Hepatocyte (in vitro differentiated cells): ENCODE measurements at regions not wholly inside any gene's neighbourhood (a gene's known extent, or its start where the extent isn't known, plus 50 kb on each side); places are given as distances from the start of the nearest gene placed in this dataset.
"Not testable (repeated sequence)": the region's sequence is repeated elsewhere in the genome, so short reads cannot be mapped to it uniquely, and the experiment has no call there.

ENCODE experiments used
- DNase-seq: peaks from one replicate; pipeline ENCODE4 v3.0.0-alpha.2; 2016; ENCODE audit warnings: low spot score
- H2AFZ ChIP-seq: fragments of 200-600 bp; sonication (generic); 2 replicates; pipeline ENCODE4 v1.6.0; 2016; ENCODE audit warnings: antibody characterized with exemption, mild to moderate bottlenecking
- H3K27ac ChIP-seq: fragments of 200-600 bp; sonication (generic); 2 replicates; pipeline ENCODE4 v1.5.1; 2016; ENCODE audit warnings: mild to moderate bottlenecking
- H3K27me3 ChIP-seq: fragments of 200-600 bp; sonication (generic); 2 replicates; pipeline ENCODE4 v1.6.1; 2016
- H3K36me3 ChIP-seq: fragments of 200-600 bp; sonication (generic); replicated peaks from 2 replicates; pipeline ENCODE4 v1.5.1; 2016; ENCODE audit warnings: low read depth; ENCODE audit not compliant: insufficient read depth
- H3K4me1 ChIP-seq: fragments of 200-600 bp; sonication (generic); 2 replicates; pipeline ENCODE4 v1.5.1; 2016; ENCODE audit warnings: mild to moderate bottlenecking, moderate library complexity; ENCODE audit not compliant: insufficient read depth
- H3K4me2 ChIP-seq: fragments of 200-600 bp; sonication (generic); 2 replicates; pipeline ENCODE4 v1.6.0; 2016
- H3K4me3 ChIP-seq: fragments of 200-600 bp; sonication (generic); 2 replicates; pipeline ENCODE4 v1.5.1; 2016; ENCODE audit warnings: mild to moderate bottlenecking
- H3K79me2 ChIP-seq: fragments of 200-600 bp; sonication (generic); 2 replicates; pipeline ENCODE4 v1.6.0; 2017; ENCODE audit warnings: mild to moderate bottlenecking
- H3K9me2 ChIP-seq: fragments of 200-600 bp; sonication (generic); replicated peaks from 2 replicates; pipeline ENCODE4 v1.6.0; 2017; ENCODE audit warnings: mild to moderate bottlenecking; ENCODE audit not compliant: insufficient read depth
- H3K9me3 ChIP-seq: fragments of 200-600 bp; sonication (generic); 2 replicates; pipeline ENCODE4 v1.5.1; 2016; ENCODE audit warnings: low read depth, mild to moderate bottlenecking
- H4K20me1 ChIP-seq: fragments of 200-600 bp; sonication (generic); 2 replicates; pipeline ENCODE4 v1.6.0; 2016; ENCODE audit warnings: mild to moderate bottlenecking; ENCODE audit not compliant: insufficient read depth, poor library complexity, severe bottlenecking
- CTCF ChIP-seq: fragments of 200-600 bp; sonication (generic); IDR thresholded peaks from 2 replicates; pipeline ENCODE4 v1.5.1; 2016; ENCODE audit warnings: antibody characterized with exemption, mild to moderate bottlenecking; ENCODE audit not compliant: poor library complexity
- EZH2 ChIP-seq: fragments of 200-600 bp; sonication (generic); IDR thresholded peaks from 2 replicates; pipeline ENCODE4 v1.6.1; 2016; ENCODE audit warnings: antibody characterized with exemption, mild to moderate bottlenecking, borderline replicate concordance
- EZH2phosphoT487 ChIP-seq: fragments of 200-600 bp; sonication (generic); IDR thresholded peaks from one replicate; pipeline ENCODE4 v1.6.1; 2018; ENCODE audit warnings: antibody characterized with exemption, mild to moderate bottlenecking, low read depth, moderate library complexity; ENCODE audit not compliant: unreplicated experiment, severe bottlenecking
- WGBS: methylation state at CpG from one replicate; pipeline ENCODE4 v1.1.6; 2016; ENCODE audit warnings: low lambda C conversion rate; ENCODE audit errors: missing lambda C conversion rate; 5-methylcytosine and 5-hydroxymethylcytosine counted together

GRCh38 chr3:196138482-196139254 lies 56.8 kb upstream of the TFRC start:
- Histone ChIP-seq H3K36me3 (no peaks in the 10 kb centered on the region), H3K4me2 (peak overlapping the region; percentile 1), H3K27ac (peak overlapping the region; percentile 63), H4K20me1 (no peaks in the 10 kb centered on the region), H2AFZ (no peak overlapping the region), H3K79me2 (no peaks in the 10 kb centered on the region), H3K4me1 (peaks cover 12% of the 10 kb centered on the region), H3K9me2 (no peaks in the 10 kb centered on the region), H3K27me3 (no peaks in the 10 kb centered on the region), H3K9me3 (no peaks in the 10 kb centered on the region), H3K4me3 (no peak overlapping the region)
- peak; percentile 42 for DNase-seq
- TF ChIP-seq EZH2phosphoT487 = no peak
- TF ChIP-seq CTCF = no peak
- TF ChIP-seq EZH2 = no peak
- 38% methylated on average over 12 of the region's 12 CpGs for WGBS

- peak overlapping the region; percentile 80 for H3K27ac ChIP-seq
- not testable (repeated sequence) for H3K79me2 ChIP-seq, H3K36me3 ChIP-seq, H3K4me2 ChIP-seq, H3K9me3 ChIP-seq, H2AFZ ChIP-seq, H3K9me2 ChIP-seq, DNase-seq, H3K27me3 ChIP-seq, H4K20me1 ChIP-seq, H3K4me3 ChIP-seq
- peaks cover 12% of the 10 kb centered on the region for H3K4me1 ChIP-seq
- 90% methylated on average over 9 of the region's 9 CpGs for WGBS
Measured at GRCh38 chr3:196136640-196136989, 54.7 kb upstream of the TFRC start.

GRCh38 chr3:196135693-196136639 lies 54.1 kb upstream of the TFRC start:
- no peaks in the 10 kb centered on the region for H3K79me2 ChIP-seq
- peaks cover 12% of the 10 kb centered on the region for H3K4me1 ChIP-seq
- no peaks in the 10 kb centered on the region for H3K36me3 ChIP-seq
- peak overlapping the region; percentile 80 for H3K27ac ChIP-seq
- H3K27me3 ChIP-seq = no peaks in the 10 kb centered on the region
- no peak for TF ChIP-seq EZH2phosphoT487
- no peak for TF ChIP-seq EZH2
- TF ChIP-seq CTCF = no peak
- WGBS = 61% methylated on average over 12 of the region's 12 CpGs
- H3K4me2 ChIP-seq = no peak overlapping the region
- H4K20me1 ChIP-seq = no peaks in the 10 kb centered on the region
- no peaks in the 10 kb centered on the region for H3K9me3 ChIP-seq
- H3K4me3 ChIP-seq = no peak overlapping the region
- peak; percentile 35 for DNase-seq
- H3K9me2 ChIP-seq = no peaks in the 10 kb centered on the region
- H2AFZ ChIP-seq = no peak overlapping the region

GRCh38 chr3:196134691-196135090 lies 52.8 kb upstream of the TFRC start:
- no peaks in the 10 kb centered on the region for H3K36me3 ChIP-seq
- TF ChIP-seq CTCF (no peak), EZH2phosphoT487 (no peak), EZH2 (no peak)
- no peaks in the 10 kb centered on the region for H3K9me2 ChIP-seq
- H4K20me1 ChIP-seq = no peaks in the 10 kb centered on the region
- no peaks in the 10 kb centered on the region for H3K27me3 ChIP-seq
- no peak overlapping the region for H3K4me2 ChIP-seq
- no peak overlapping the region for H3K4me3 ChIP-seq
- H3K4me1 ChIP-seq = peaks cover 12% of the 10 kb centered on the region
- H3K79me2 ChIP-seq = no peaks in the 10 kb centered on the region
- WGBS = 93% methylated on average over 7 of the region's 7 CpGs
- DNase-seq = no peak
- no peak overlapping the region for H3K27ac ChIP-seq
- H3K9me3 ChIP-seq = no peaks in the 10 kb centered on the region
- H2AFZ ChIP-seq = no peak overlapping the region

- not testable (repeated sequence) for H3K4me3 ChIP-seq, H3K36me3 ChIP-seq, H3K27ac ChIP-seq, H3K9me3 ChIP-seq, H2AFZ ChIP-seq, DNase-seq, H3K9me2 ChIP-seq, H3K79me2 ChIP-seq, H3K4me2 ChIP-seq, H3K27me3 ChIP-seq, H4K20me1 ChIP-seq
- WGBS = 97% methylated on average over 9 of the region's 9 CpGs
- peaks cover 12% of the 10 kb centered on the region for H3K4me1 ChIP-seq
Measured at GRCh38 chr3:196133869-196134268, 52.0 kb upstream of the TFRC start.
